ENCODE measurements at regions not wholly inside any gene's neighbourhood (a gene's known extent, or its start where the extent isn't known, plus 50 kb on each side); places are given as distances from the start of the nearest gene placed in this dataset.

GRCh38 chr14:29348504-29348903, 579.1 kb downstream of the PRKD1 start:
- Mint-ChIP-seq H3K4me3 (no peak overlapping the region), H3K27me3 (ENCODE audit: low read depth) (peaks cover 2% of the 10 kb centered on the region), H3K36me3 (ENCODE audit: low read depth) (no peaks in the 10 kb centered on the region), H3K27ac (ENCODE audit: unreplicated experiment) (no peak overlapping the region), H3K4me1 (no peaks in the 10 kb centered on the region), H3K9me3 (peaks cover 11% of the 10 kb centered on the region)
- DNase-seq (ENCODE audit: low read depth, low spot score): no peak
- no peak for TF ChIP-seq CTCF (conservative IDR thresholded peaks at IDR 0.05)

- no peak for TF ChIP-seq CTCF (conservative IDR thresholded peaks at IDR 0.05)
- H3K36me3 Mint-ChIP-seq (ENCODE audit: low read depth): no peaks in the 10 kb centered on the region
- no peak overlapping the region for H3K27ac Mint-ChIP-seq (ENCODE audit: unreplicated experiment)
- H3K9me3 Mint-ChIP-seq: peaks cover 13% of the 10 kb centered on the region
- no peaks in the 10 kb centered on the region for H3K4me1 Mint-ChIP-seq
- DNase-seq (ENCODE audit: low read depth, low spot score): no peak
- H3K27me3 Mint-ChIP-seq (ENCODE audit: low read depth): peaks cover 2% of the 10 kb centered on the region
- no peak overlapping the region for H3K4me3 Mint-ChIP-seq
Observed at GRCh38 chr14:29350496-29350895, 577.2 kb downstream of the PRKD1 start.

DNA sequence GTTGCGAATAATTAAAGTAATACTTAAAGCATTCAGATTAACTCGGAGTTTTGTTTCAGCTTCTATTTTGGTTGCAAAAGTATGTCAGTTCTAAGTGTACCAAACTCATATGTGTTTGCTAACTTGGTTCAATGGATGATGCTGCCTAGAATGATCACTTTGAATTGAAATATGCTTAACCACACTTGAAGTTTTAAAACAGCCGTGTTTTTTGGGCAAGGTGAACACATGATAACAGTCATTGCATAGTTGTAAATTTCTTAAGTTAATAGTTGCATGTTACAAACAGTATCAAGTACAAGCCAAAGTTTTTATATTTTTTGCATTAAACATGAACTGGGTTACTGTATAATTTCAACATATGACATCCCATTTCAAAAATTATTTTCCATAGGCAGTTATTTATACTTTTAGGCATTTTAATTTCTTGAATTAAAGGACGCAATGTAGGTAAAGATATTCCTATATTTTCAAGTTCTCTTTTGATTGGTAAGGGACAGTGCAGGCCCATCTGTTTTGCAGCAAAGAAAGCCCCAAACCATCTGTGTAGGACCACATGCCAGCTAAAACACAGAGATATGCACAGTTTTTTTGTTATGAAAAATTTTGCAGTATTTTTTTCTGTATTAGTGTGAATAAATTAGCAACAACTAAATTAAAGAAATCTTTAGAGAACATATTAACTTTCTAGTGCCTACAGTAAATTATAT, 575.5 kb downstream of the PRKD1 start:
- Mint-ChIP-seq H3K9me3 (peaks cover 10% of the 10 kb centered on the region), H3K4me3 (no peak overlapping the region), H3K36me3 (ENCODE audit: low read depth) (peaks cover under 1% of the 10 kb centered on the region), H3K4me1 (no peaks in the 10 kb centered on the region), H3K27me3 (ENCODE audit: low read depth) (no peaks in the 10 kb centered on the region), H3K27ac (ENCODE audit: unreplicated experiment) (no peak overlapping the region)
- DNase-seq (ENCODE audit: low read depth, low spot score): no peak
- no peak for TF ChIP-seq CTCF (conservative IDR thresholded peaks at IDR 0.05)

- no peak for DNase-seq (ENCODE audit: low read depth, low spot score)
- Mint-ChIP-seq H3K4me3 (no peak overlapping the region), H3K9me3 (peaks cover 13% of the 10 kb centered on the region), H3K27ac (ENCODE audit: unreplicated experiment) (no peak overlapping the region), H3K4me1 (no peaks in the 10 kb centered on the region), H3K36me3 (ENCODE audit: low read depth) (peaks cover 3% of the 10 kb centered on the region), H3K27me3 (ENCODE audit: low read depth) (no peaks in the 10 kb centered on the region)
- TF ChIP-seq CTCF (conservative IDR thresholded peaks at IDR 0.05): no peak
Observed at GRCh38 chr14:29352706-29353080, 575.0 kb downstream of the PRKD1 start.

DNA sequence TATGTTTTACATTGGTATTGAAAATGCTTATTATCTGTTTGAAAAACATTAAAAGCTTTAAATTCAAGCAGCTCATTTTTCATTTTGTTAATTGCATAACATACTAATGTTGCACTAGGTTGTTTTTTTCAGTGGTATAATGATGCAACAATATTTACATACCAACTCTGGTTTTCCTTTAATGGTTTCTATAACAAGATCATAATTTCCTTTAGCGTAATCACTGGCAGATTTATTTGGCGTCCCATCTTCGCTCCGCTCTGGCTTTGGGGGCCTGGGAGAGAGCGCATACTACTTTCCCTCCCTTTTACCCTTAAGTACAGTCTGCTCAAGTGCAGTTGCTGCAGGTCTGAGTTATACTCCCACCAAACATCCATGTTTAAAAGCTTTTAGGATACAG, 574.1 kb downstream of the PRKD1 start:
- Mint-ChIP-seq H3K9me3 (peaks cover 14% of the 10 kb centered on the region), H3K27me3 (ENCODE audit: low read depth) (no peaks in the 10 kb centered on the region), H3K27ac (ENCODE audit: unreplicated experiment) (no peak overlapping the region), H3K4me3 (no peak overlapping the region), H3K36me3 (ENCODE audit: low read depth) (peaks cover 3% of the 10 kb centered on the region), H3K4me1 (no peaks in the 10 kb centered on the region)
- no peak for TF ChIP-seq CTCF (conservative IDR thresholded peaks at IDR 0.05)
- no peak for DNase-seq (ENCODE audit: low read depth, low spot score)
